GM12864 (cell line): ENCODE measurements at regions not wholly inside any gene's neighbourhood (a gene's known extent, or its start where the extent isn't known, plus 50 kb on each side); places are given as distances from the start of the nearest gene placed in this dataset.
"Not testable (repeated sequence)": the region's sequence is repeated elsewhere in the genome, so short reads cannot be mapped to it uniquely, and the experiment has no call there.

Experiments
- DNase-seq: peaks from one replicate; pipeline ENCODE4 v3.0.0-alpha.2; 2011; ENCODE audit warnings: low read depth
- H3K4me3 ChIP-seq: 2 replicates; pipeline ENCODE4 v1.5.1; 2011; ENCODE audit warnings: mild to moderate bottlenecking, low read depth, low read length, control low read depth
- TF ChIP-seq, protein P1 (sequence below): IDR thresholded peaks from 2 replicates; pipeline ENCODE4 v1.5.1; 2011; ENCODE audit warnings: low read depth, mild to moderate bottlenecking, moderate library complexity, low read length, control low read depth, inconsistent platforms; ENCODE audit errors: missing control alignments

DNA sequence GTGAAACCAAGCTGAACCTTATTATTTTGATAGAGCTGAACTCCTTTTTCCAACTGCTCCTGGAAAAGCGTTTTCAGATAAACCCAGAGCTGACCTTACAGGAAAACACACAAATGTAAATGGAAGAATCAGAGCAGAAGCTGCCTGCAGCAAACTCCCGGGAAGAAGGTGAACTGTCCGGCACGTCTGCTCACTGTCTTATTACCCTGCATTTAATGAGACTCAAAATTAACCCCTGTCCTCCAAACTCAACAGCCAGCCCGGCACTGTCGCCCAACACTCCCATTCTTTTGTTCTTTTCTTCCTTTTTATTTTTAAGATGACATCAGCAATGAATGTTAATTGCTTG, 1046.9 kb upstream of the FLRT2 start:
- TF ChIP-seq, protein P1, sequence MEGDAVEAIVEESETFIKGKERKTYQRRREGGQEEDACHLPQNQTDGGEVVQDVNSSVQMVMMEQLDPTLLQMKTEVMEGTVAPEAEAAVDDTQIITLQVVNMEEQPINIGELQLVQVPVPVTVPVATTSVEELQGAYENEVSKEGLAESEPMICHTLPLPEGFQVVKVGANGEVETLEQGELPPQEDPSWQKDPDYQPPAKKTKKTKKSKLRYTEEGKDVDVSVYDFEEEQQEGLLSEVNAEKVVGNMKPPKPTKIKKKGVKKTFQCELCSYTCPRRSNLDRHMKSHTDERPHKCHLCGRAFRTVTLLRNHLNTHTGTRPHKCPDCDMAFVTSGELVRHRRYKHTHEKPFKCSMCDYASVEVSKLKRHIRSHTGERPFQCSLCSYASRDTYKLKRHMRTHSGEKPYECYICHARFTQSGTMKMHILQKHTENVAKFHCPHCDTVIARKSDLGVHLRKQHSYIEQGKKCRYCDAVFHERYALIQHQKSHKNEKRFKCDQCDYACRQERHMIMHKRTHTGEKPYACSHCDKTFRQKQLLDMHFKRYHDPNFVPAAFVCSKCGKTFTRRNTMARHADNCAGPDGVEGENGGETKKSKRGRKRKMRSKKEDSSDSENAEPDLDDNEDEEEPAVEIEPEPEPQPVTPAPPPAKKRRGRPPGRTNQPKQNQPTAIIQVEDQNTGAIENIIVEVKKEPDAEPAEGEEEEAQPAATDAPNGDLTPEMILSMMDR, result no peak
- no peak for DNase-seq
- H3K4me3 ChIP-seq, result no peak overlapping the region

DNA sequence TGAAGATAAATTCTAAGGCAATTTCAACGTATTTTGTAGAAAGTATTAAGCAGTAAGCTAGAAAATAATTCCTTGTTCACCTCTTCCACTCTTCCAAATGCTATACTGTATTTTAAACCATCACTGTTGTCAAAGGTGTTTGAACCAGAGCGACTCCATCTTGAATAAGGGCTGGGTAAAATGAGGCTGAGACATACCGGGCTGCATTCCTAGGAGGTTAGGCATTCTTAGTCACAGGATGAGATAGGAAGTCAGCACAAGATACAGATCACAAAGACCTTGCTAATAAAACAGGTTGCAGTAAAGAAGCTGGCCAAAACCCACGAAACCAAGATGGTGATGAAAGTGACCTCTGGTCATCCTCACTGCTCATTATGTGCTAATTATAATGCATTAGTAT, 1045.7 kb upstream of the FLRT2 start:
- DNase-seq, H3K4me3 ChIP-seq: not testable (repeated sequence)

DNA sequence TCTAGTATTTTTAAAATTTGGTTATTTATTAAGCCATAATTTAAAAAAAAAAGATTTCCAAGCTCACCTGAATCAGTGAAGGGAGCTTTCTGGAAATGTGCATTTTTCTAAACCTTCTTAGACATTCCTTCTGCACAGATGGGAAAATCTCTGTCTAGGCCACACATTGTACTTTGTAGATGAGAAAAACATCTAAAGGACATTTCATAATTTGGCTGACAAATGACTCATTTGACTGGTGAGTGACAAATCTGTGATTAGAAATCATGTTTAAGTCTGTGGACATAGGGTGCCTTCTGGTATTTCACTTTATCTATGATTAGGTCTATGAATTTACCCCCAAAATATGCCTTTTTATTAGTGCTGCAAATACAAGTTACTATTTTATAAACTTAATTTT, 1044.9 kb upstream of the FLRT2 start:
- no peak for DNase-seq
- no peak overlapping the region for H3K4me3 ChIP-seq
- TF ChIP-seq, protein P1, result no peak

DNA sequence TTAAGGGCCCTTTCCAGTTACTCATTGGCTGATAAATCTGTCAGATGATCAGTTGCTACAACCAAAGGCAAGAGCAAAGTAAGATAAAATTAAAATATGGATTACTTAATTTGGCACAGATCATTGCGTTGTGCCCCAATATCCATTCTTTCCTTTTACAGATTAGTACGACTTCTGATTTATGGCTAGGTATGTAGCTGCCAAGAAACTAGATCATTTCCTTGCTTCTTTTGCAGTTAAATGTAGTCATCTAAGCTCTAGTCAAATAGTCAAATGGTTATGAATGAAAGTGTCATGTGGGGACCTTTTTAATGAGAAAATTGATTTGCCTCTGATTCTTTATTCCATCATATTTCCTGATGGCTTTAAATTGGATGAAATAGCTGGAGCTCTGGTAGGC, 1039.9 kb upstream of the FLRT2 start:
- TF ChIP-seq, protein P1, result no peak
- no peak for DNase-seq

DNA sequence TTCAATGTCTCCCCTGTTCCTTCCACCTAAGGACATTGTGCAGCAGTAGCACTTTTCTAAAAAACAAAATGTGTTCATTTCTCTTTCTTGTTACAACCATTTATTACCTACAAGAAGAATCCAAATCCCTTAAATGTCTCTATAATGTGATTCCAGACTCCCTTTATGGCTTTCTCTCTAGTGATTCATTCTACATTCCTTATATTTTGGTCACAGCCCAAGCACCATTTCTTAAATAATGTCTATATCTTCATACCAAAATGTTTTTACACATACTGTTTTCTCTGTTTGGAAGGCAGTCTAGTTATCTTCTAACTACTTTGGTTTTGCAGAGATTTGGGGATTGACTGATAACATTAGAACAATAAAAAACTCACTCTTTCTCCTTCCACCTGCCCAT, 1037.3 kb upstream of the FLRT2 start:
- TF ChIP-seq, protein P1, result no peak
- DNase-seq, result no peak
- H3K4me3 ChIP-seq, result no peak overlapping the region

More for the DNA sequence above, 1039.9 kb upstream of the FLRT2 start:
- no peak overlapping the region for H3K4me3 ChIP-seq

DNA sequence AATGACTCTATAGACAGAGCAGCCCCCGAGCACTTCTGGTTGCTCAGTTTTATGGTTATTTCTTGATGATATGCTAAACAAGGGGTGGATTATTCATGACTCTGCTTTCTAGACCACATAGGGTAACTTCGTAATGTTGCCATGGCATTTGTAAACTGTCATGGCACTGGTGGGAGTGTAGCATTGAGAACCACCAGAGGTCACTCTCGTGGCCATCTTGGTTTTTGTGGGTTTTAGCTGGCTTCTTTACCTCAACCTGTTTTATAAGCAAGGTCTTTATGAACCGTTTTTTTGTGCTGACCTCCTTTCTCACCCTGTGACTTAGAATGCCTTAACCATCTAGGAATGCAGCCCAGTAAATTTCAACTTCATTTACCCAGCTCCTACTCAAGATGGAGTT, 1036.2 kb upstream of the FLRT2 start:
- DNase-seq, result no peak
- no peak overlapping the region for H3K4me3 ChIP-seq
- TF ChIP-seq, protein P1, result no peak

DNA sequence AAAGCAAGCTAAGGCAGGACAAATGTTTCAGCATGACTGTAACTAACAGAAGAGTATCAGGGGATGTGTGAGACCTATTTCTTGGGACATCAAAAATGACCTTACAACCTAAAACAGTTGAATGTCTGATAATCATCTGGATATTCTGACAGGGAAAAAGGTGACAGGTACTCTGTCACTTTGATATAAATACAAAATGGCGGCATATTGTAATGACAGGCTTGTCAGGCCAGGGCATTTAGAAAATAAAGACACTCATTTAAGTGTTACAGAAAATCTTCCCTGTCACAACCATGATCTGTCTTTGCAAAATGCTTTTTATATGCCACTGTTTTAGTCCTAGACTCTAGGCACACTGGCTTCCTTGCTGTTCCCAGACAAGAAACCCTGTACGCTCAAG, 1033.3 kb upstream of the FLRT2 start:
- TF ChIP-seq, protein P1, result no peak
- H3K4me3 ChIP-seq, result no peak overlapping the region
- no peak for DNase-seq

DNA sequence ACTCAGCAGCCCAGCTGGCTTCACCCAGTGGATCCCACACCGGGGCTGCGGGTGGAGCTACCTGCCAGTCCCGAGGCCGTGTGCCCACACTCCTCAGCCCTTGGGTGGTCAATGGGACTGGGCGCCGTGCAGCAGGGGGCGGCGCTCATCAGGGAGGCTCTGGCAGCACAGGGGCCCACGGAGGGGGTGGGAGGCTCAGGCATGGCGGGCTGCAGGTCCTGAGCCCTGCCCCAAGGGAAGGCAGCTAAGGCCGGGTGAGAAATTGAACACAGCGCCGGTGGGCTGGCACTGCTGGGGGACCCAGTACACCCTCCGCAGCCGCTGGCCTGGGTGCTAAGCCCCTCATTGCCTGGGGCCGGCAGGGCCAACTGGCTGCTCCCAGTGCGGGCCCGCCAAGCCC, 1017.1 kb upstream of the FLRT2 start:
- not testable (repeated sequence) for DNase-seq, H3K4me3 ChIP-seq
